NCI-H2196 treated with DMSO at 0.1 percent for 48 hours (cell line): ENCODE measurements at regions not wholly inside any gene's neighbourhood (a gene's known extent, or its start where the extent isn't known, plus 50 kb on each side); places are given as distances from the start of the nearest gene placed in this dataset.

Experiments used
- DNase-seq: peaks from one replicate; lab custom pipeline; 2025; ENCODE audit not compliant: unreplicated experiment; lab: John Stamatoyannopoulos, UW

DNA sequence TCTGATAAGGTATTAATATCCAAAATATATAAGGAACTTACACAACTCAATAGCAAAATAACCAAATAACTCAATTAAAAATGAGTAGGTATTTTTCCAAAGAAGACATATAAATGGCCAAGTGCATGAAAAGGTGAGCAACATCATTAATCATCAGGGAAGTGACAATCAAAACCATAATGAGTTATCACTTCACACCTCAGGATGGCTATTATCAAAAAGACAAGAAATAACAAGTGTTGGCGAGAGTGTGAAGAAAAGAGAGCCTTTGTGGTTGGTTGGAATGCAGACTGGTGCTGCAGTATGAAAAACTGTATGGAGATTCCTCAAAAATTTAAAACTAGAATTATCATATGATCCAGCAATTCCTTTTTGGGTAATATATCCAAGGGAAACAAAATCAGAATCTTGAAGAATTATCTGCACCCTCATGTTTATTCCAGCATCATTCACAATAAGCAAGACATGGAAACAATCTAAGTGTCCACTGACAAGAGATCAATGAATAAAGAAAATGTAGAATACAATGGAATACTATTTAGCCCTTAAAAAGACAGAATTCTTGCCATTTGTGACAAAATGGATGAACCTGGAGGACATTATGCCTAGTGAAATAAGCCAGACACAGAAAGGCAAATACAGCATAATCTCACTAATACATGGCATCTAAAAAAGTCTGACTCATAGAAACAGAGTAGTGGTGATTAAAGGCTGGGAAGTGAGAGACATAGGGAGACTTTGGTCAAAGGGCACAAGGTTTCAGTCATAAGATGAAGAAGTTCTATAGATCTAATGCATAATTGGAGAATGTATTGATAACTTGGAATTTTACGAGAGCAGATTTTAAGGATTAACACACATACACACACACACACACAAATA, 175.6 kb downstream of the FOXA2 start:
- no peak for DNase-seq

DNA sequence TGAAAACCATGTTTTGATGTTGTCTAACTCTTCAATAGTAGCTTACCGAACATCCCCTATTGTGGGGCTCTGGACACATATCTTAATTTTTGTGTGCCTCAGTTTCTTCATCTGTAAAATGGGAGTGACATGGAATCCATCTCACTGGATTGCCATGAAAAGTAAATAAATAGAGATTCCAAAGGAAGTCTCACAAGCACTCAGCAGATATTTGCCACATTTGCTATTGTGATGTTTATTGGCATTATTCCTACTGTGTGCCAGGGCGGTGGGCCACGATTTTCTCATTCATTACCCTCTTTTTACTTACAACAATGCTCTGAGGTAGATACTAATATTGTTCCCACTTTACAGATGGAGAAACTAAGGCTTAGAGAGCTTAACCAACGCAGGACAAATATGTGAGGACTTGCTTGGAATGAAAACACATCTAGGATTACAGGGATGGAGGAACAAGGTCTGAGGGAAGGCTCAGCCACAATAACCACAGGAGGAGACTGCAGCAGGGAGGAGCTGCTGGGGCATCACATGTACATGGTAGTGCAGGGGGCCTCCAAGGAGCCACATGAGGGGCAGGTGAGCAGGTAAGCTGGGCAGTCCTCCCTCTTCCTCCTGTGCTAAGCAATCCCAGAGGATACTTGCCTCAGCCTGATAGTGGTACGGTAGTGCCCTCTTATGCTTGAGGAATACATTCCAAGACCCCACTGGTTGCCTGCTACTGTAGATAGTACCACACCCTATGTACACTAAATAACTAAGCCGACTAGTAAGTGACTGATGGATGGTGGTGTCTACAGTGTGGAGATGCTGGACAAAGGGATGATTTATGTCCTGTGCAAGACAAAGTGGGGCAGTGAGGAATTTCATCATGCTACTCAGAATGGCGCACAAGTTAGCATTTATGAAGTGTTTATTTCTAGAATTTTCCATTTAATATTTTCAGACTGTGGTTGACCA, 176.9 kb downstream of the FOXA2 start:
- DNase-seq: no peak

- DNase-seq: no peak
Measured at GRCh38 chr20:22404419-22405170, 179.8 kb downstream of the FOXA2 start.

GRCh38 chr20:22403632-22404361, 180.6 kb downstream of the FOXA2 start:
- peak; percentile 34 for DNase-seq

DNA sequence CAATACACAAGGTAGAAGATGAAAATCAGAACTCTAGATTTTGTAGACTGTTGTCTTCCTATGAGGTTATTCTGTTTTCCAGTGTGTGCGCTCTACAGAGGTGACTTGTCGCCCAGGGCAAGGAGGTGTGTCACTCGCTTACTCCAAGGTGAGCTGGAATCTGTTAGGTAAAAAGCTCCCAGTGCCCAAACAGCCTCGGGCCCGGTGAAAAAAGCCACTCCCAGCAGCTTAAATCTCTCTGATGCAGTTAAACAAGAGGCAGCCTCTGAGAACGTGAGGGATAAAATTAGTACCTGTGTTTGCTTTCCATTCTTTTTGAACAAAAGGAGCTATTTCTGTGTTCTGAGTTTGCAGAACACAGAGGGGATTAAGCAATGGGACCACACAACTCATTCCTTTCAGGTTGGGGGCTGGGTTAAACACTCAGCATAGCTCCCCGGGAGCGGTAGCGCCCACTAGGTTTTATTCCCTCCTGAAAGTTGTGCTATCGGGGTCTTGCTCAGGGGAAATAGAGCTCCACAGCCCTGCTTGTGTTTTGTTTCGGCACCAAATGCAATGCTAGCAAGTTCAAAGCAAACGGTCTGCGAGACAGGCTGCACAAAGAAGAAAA, 181.2 kb downstream of the FOXA2 start:
- DNase-seq: no peak

DNA sequence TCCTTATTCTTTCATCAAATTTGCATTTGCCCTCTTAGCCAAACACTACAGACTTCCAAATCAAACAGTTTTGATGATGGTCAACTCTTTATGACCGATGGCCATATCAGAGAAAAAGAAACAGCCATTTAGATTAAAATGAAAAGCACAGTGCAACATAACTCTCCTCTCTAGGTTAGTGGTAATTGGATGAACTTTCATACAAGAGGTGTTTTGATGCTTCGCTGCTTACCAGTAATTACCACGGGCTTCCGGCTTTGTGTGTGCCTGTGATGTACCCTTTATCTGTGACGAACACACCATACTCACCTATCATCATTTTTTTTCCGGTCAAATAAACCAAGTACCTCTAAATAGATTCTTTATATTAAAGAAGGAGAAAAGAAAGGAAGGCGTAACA, 181.8 kb downstream of the FOXA2 start:
- peak; percentile 68 for DNase-seq

DNA sequence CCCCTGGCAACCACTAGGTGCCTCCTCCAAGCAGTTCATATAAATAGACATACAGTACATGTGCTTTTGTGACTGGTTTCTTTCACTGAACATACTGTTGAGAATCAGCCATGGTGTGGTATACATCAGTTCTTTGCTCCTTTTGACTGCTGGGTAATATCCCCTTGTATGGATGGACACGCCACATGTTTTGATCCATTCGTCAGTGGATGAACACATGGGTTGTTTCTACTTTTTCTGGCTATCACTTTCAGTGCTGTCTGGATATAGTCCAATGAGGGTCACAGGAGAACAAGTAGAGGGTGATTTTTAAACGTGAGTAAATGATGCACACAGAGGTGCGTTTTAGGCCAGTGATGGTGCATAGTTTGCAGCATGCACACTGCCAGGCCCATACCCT, 183.9 kb downstream of the FOXA2 start:
- DNase-seq: no peak

GRCh38 chr20:22394583-22394982, 189.8 kb downstream of the FOXA2 start:
- DNase-seq: no peak

GRCh38 chr20:22390543-22390903, 193.8 kb downstream of the FOXA2 start:
- DNase-seq: no peak

DNA sequence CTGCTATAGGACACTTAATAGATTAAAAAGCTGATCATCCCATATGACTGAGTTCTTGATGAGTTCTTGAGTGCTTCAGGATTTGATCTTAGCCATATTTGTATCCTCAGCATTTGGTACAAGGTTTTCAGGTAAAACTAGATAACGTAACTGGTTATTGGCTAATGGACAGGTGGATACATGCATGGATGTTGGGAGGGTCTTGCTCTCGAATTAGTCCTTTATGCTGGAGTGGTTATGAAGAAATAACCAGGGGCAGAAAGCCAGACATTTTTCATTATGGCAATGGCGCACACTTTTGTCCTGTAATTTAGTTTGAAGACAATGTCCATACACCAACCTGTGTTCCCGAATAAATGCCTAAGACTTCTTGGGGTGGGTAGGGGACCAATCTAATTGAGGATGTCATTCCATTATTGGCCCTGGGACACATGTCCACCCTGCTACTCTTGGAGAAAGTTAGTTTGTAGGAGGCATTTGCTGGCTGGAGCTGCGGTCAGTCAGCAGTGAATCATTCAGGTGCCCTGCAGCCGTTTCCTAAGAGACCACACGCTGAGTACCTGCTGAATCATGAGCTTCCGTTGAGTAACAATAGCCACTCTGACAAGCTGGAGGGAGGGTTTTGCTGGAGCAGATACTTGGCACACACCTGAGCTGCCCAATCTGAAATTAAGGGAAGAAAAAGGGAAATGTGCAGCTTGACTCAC, 194.4 kb downstream of the FOXA2 start:
- DNase-seq: peak; percentile 86

GRCh38 chr20:22387452-22387851, 196.9 kb downstream of the FOXA2 start:
- no peak for DNase-seq

GRCh38 chr20:22386306-22386623, 198.1 kb downstream of the FOXA2 start:
- DNase-seq: no peak

- DNase-seq: peak; percentile 46
Measured at GRCh38 chr20:22385602-22386305, 198.6 kb downstream of the FOXA2 start.

GRCh38 chr20:22384978-22385377, 199.4 kb downstream of the FOXA2 start:
- no peak for DNase-seq

GRCh38 chr20:22383156-22383555, 201.2 kb downstream of the FOXA2 start:
- no peak for DNase-seq

GRCh38 chr20:22382742-22383141, 201.6 kb downstream of the FOXA2 start:
- no peak for DNase-seq

DNA sequence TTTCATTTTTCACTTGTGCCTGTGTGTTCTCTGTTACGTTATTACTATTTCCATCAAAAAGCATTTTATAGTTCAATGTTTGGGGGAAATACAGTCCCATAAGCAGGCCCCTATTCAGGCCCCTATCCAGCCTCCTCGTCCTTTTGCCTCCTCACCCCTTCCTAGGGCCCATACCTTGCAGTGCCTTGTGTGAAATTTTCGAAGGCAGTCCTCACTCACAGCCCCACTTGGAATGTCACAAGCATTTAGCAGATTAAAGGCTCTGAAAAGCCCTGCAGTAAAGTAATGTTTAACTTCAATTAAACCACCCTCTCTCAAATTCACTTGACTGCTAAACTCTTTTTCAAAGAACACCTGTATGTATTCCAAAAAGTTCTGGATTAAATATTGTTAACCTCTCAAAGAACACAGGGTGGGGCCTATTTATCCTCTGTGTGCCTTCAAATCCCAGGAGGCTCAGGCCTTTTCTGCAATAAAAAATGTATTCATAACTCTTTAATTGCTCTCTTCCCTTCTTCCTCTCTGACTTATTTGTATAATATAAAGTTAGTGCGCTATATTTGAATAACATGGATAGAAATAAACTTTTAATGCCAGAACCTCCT, 202.5 kb downstream of the FOXA2 start:
- no peak for DNase-seq

DNA sequence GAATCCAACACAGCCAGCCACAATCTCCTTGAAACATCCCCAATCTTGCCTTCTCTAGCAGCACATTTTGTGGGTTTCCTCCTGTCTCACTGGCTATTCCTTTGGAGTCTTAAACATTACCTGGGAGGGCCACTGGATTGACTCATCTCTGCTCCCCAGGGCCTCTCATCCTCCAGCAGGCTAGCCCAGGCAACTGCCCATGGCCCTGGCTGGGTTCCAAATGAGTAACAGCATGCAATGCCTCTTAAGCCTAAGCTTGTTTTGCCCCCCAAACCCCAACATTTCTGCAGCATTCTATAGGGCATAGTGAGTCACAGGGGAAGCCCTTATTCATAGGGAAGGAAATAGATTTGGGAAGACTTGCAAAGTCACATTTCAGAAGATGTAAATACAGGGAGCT, 204.9 kb downstream of the FOXA2 start:
- DNase-seq: no peak
